ENCODE measurements at regions not wholly inside any gene's neighbourhood (a gene's known extent, or its start where the extent isn't known, plus 50 kb on each side); places are given as distances from the start of the nearest gene placed in this dataset.

GRCh38 chr12:4852308-4852707 lies 57.4 kb upstream of the KCNA1 start:
- H3K4me3 ChIP-seq (replicated peaks in 1 of 3; ENCODE audit: insufficient read depth in 1 of 3, low read depth in 1 of 3, low read length in 3 of 3) = no peak overlapping the region
- no peak overlapping the region for H3K27ac ChIP-seq (ENCODE audit: insufficient read depth, low read depth, low read length)
- no peak for TF ChIP-seq POLR2A (IDR thresholded peaks at IDR 0.05; ENCODE audit: low read depth, low read length)
- peaks cover 0 to 1% of the 10 kb centered on the region in 2 experiments for H3K27me3 ChIP-seq (ENCODE audit: control insufficient read depth in 2 of 2, insufficient read depth in 2 of 2, low read length in 2 of 2)
- H3K9ac ChIP-seq (replicated peaks; ENCODE audit: extremely low read depth, insufficient read depth, low read length) = no peak overlapping the region
- ChIA-PET CTCF (no interaction called here), POLR2A (no interaction called here)
- intact Hi-C loops (cut with micrococcal nuclease) (no loop called here), dilution Hi-C loops (cut with MboI; ENCODE audit: extremely low pct_ligation_motif_present, low sequenced_read_pairs) (no loop called here)
- H3K4me2 ChIP-seq (ENCODE audit: insufficient read depth, low read length) = no peak overlapping the region
- no peaks in the 10 kb centered on the region for H4K20me1 ChIP-seq (replicated peaks; ENCODE audit: control insufficient read depth, extremely low read depth, insufficient read depth, low read length)
- no peaks in the 10 kb centered on the region for H3K9me3 ChIP-seq (replicated peaks; ENCODE audit: control insufficient read depth, insufficient read depth, low read length)
- no TSS peak for BruUV-seq (replicated peaks)
- H2AFZ ChIP-seq (ENCODE audit: low read depth, low read length) = no peak overlapping the region
- H3K9me1 ChIP-seq (replicated peaks; ENCODE audit: control insufficient read depth, extremely low read depth, insufficient read depth, low read length) = no peaks in the 10 kb centered on the region
- H3K79me2 ChIP-seq (ENCODE audit: control insufficient read depth, insufficient read depth, low read length) = no peaks in the 10 kb centered on the region
- no peaks in the 10 kb centered on the region for H3K4me1 ChIP-seq (ENCODE audit: control insufficient read depth, extremely low read depth, insufficient read depth, low read length)
- DNase-seq (ENCODE audit: low read depth, low spot score) = no peak
- FAIRE-seq = no peak
- H3K36me3 ChIP-seq (ENCODE audit: control insufficient read depth in 2 of 2, extremely low read depth in 1 of 2, insufficient read depth in 2 of 2, low read length in 2 of 2) = no peaks in the 10 kb centered on the region

GRCh38 chr12:4852911-4853310 lies 56.8 kb upstream of the KCNA1 start:
- CTCF ChIA-PET = no interaction called here
- no peak for FAIRE-seq

More at GRCh38 chr12:4852911-4853310, 56.8 kb upstream of the KCNA1 start:
- intact Hi-C loops (cut with micrococcal nuclease) (no loop called here), dilution Hi-C loops (cut with MboI; ENCODE audit: extremely low pct_ligation_motif_present, low sequenced_read_pairs) (no loop called here)
- no peak overlapping the region for H3K4me3 ChIP-seq (replicated peaks in 1 of 3; ENCODE audit: insufficient read depth in 1 of 3, low read depth in 1 of 3, low read length in 3 of 3)
- peaks cover 0 to 4% of the 10 kb centered on the region in 2 experiments for H3K27me3 ChIP-seq (ENCODE audit: control insufficient read depth in 2 of 2, insufficient read depth in 2 of 2, low read length in 2 of 2)
- H4K20me1 ChIP-seq (replicated peaks; ENCODE audit: control insufficient read depth, extremely low read depth, insufficient read depth, low read length) = no peaks in the 10 kb centered on the region
- H3K27ac ChIP-seq (ENCODE audit: insufficient read depth, low read depth, low read length) = no peak overlapping the region
- DNase-seq (ENCODE audit: low read depth, low spot score) = no peak
- H3K4me1 ChIP-seq (ENCODE audit: control insufficient read depth, extremely low read depth, insufficient read depth, low read length) = no peaks in the 10 kb centered on the region
- no TSS peak for BruUV-seq (replicated peaks)
- H3K9ac ChIP-seq (replicated peaks; ENCODE audit: extremely low read depth, insufficient read depth, low read length) = no peak overlapping the region
- TF ChIP-seq MYC (IDR thresholded peaks at IDR 0.05; ENCODE audit: low read depth, low read length) = no peak
- no peak for TF ChIP-seq JUN (IDR thresholded peaks at IDR 0.05; ENCODE audit: borderline replicate concordance, insufficient read depth, insufficient read length, low read depth)
- TF ChIP-seq POLR2AphosphoS5 (IDR thresholded peaks at IDR 0.05; ENCODE audit: insufficient read depth, low read depth, low read length) = no peak
- no peak for TF ChIP-seq EZH2 (IDR thresholded peaks at IDR 0.05; ENCODE audit: borderline replicate concordance, low read depth, low read length, severe bottlenecking)
- TF ChIP-seq FOS (IDR thresholded peaks at IDR 0.05; ENCODE audit: borderline replicate concordance, insufficient read depth, low read length) = no peak
- no peak for TF ChIP-seq GATA2 (IDR thresholded peaks at IDR 0.05; ENCODE audit: insufficient read depth, insufficient read length, low read depth, low read length)
- no peak for TF ChIP-seq POLR2A (IDR thresholded peaks at IDR 0.05; ENCODE audit: low read depth, low read length)
- no peak overlapping the region for H2AFZ ChIP-seq (ENCODE audit: low read depth, low read length)
- H3K79me2 ChIP-seq (ENCODE audit: control insufficient read depth, insufficient read depth, low read length) = no peaks in the 10 kb centered on the region
- no peaks in the 10 kb centered on the region for H3K9me3 ChIP-seq (replicated peaks; ENCODE audit: control insufficient read depth, insufficient read depth, low read length)
- H3K4me2 ChIP-seq (ENCODE audit: insufficient read depth, low read length) = no peak overlapping the region
- H3K9me1 ChIP-seq (replicated peaks; ENCODE audit: control insufficient read depth, extremely low read depth, insufficient read depth, low read length) = no peaks in the 10 kb centered on the region
- H3K36me3 ChIP-seq (ENCODE audit: control insufficient read depth in 2 of 2, extremely low read depth in 1 of 2, insufficient read depth in 2 of 2, low read length in 2 of 2) = no peaks in the 10 kb centered on the region
- POLR2A ChIA-PET = no interaction called here

All from endothelial cell of umbilical vein (primary cell).